Effector CD8-positive, alpha-beta T cell (primary cell): ENCODE measurements at regions not wholly inside any gene's neighbourhood (a gene's known extent, or its start where the extent isn't known, plus 50 kb on each side); places are given as distances from the start of the nearest gene placed in this dataset.

ENCODE experiments used
- DNase-seq: peaks from one replicate; lab custom pipeline; 2025; lab: John Stamatoyannopoulos, UW

DNA sequence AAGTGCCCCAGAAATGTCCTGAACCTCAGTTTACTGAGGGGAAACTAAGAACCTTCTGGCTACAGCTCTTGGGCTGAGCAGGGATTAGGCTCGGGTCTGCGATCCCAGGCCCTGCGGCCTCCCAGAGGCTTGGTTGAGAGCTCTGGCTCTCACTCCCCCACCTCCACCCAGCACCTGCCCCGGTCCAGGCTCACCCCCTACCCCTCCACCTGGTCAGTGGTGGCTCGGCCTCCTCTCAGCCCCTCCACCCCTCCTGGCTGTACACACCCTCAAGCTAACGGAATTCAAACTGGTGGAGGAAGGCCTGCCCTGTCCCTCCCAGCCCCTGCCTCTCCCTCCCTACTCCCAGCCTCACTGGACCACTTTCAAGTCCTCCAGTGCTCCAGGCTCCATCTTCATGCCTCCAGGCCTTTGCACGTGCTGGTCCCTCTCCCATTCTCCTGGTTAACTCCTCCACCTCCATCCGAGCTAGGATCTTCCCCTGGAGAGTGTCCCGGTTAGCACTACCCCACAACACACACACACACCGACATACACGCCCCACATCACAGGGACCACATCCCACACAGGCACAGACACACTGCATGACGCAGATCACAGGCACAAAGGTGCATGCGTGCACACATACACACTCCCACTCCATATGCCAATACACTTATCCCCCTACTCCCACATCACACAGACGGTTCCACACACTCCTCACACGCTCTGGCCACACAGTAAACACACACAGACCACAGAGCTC is 130.9 kb downstream of the C9orf50 start:
- peak; percentile 37 for DNase-seq

DNA sequence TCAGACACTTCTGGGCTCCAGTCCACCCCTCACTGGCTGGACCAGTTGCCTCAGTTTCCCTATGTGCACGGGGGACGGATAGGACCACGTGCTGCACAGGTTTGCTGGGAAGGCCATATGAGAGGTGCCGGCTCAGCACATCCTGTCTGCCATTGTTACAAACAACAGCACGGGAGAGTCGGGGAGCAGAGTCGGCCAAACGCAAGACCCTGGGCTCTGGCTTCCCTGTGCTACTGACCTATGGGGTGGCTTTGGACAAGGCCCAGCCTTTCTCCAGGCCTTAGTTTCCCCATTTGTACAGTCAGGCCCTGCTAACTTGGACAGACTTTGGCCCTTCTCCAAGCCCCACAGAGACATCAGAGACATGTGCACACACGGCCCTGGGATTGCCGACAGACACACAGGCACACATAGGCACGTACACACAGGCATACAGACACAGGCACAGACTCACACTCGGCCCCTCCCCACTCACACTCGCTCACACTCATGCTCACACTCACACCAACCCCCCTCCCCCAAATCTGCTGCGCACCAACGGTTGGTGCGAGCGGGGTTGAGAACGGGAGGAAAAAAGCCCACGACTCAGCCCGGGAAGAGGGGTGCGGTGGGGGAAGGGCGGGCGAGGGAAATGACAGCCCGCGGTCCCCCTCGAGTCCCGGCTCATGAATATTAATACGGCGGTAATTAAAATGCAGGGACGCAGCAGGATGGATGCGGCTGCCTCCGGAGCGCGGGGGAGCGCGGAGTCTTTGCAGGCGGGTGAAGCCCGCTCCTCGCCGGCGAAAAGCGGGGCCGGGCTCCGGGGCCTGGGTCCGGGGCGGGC is 133.0 kb downstream of the C9orf50 start:
- DNase-seq: peak; percentile 24

GRCh38 chr9:129486756-129487657 is 133.9 kb downstream of the C9orf50 start:
- DNase-seq: no peak

DNA sequence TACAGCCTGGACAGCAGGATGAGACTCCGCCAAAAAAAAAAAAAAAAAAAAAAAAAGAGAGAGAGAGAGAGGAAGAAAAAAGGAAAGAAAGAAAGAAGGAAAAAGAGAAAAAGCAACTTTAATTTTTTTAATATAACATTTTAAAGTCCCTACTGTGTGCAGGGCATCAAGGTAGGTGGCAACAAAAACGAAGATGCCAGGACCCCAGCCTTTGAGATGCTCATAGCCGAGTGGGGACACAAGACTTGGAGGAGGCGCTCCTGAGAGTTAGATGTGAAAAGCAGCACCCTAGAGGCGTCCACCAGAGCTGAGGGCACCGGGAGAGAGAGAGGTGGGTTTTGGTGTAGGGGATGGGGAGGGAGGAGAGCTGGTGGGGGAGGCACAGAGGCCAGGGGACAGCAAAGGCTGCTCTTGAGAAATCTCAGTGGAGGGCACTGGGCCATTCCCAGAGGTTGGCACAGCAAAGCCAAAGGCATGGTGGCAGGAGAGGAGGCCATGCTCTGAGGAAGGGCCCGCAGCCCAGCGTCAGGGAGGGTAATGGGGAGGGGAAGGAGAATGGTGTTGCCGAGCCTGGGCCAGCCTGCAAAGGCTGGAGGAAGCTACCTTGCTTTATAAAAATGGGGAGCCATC is 135.6 kb downstream of the C9orf50 start:
- DNase-seq: no peak

DNA sequence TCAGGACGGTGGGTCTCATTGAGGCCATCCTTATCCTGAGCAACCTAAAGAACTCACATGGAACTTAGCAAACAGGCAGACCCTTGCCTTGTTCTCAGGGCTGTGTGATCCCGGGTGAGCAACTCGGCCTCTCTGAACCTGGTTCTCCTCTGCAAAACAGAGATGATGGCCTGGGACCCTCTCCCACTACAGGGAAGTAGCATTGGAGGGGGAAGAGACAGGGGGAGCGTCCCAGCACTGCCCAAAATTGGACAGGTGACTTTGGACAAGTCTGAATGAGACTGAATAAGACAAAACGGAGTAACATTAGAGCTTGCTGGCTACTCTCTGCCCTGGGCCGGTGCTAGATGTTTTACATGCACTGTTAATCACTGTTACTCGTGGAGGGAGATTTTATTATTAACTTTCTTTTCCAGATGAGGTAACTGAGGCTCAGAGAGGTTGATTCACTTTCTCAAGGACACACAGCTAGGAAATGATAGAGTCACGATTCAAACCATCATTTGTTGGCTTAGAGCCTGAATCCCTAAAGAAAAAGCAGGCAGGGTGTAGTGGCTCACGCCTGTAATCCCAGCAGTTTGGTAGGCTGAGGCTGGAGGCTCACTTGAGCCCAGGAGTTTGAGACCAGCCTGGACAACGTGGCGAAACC is 136.4 kb downstream of the C9orf50 start:
- no peak for DNase-seq

GRCh38 chr9:129483415-129484351 is 137.2 kb downstream of the C9orf50 start:
- peak; percentile 14 for DNase-seq

DNA sequence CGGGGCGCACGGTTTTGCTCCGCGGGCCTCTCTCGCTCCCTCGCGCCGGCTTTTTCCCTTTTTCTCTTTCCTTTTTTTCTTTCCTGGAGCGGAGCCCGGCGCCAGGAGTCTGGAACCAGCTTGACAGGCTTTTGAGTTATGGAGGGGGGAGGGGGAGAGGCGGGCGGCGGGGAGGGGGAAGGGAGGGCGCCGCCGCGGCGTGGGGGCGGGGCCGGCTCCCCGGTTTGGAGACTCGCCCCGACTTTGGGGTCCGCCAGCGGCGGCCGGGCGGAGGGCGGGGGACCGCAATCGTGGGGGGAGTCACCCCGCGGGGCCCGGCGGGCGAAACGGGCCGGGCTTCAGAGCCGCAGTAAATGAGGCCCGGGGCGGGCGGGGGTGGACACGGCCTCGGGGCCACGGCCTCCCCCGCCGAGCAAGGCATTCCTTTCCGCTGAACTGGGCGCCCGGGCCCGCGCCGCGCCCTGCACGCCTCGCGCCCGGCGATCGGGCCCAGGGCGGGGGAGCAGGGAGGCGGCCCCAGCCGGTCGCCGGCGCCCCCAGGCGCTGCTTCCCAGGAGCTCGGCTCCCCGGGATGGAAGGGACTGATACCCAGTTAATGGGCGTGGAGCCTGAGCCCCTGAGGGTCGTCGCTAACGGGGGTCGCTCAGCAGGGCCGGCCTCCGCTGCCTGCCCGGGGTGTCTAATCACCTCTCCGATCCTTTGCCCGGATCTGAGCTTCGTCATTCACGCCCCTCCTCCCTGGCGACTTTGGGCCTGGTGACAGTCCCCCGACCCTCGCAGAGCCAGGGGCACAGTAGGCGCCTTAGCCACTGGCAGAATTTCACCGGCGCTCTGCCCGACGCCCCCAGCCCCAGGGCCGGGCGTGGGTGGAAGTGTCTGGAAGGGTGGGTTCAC is 138.1 kb downstream of the C9orf50 start:
- DNase-seq: no peak

DNA sequence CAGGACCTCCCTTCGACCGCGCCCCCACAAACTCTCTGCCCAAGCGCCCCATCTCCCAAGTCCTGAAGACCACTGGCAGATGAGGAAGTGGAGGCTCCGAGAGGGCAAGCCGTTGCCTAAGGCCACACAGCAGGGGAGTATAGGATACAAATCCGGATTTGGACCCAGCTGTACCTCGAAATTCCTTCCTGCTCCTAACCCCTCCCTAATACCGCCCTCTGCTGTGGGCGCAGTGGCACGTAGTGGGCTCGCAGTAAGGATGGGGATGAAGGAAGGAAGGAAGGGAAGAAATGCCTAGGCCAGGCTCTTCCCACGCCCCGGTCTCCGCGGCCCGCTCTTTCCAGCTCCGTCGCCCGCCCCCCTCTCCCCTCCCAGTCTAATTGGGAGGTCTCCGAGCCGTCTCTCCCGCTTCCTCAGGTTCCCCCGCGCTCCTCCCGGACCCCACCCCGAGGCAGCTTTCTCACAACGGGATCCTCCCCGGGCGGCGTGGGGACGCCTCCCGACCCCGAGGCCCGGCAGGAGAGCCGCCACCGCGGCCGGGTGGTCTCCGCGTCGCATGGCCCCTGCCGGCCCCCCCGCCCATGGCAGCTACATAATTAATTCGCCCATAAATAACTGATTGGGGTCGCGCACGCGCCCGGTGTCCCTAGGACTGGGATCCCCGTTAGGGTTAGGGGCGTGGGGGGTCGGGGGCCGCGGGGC is 138.9 kb downstream of the C9orf50 start:
- DNase-seq: no peak

DNA sequence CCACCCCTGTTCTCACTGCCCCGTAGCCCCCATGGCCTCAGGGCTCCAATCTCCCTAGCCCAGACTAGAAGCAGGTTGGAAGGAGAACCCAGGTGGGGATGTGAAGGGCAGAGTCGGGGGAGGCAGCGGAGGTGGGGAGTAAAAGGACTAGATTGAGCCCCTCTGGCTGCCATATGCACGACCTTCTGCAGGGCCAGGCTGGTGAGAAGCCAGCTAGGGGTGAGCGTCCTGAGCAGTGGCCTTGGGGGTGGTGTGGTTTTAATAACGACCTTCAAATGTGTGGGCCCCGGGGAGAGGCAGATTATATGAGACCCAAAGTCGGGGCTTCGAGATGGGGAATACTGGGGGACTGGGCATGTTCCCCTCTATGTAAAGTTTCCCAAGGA is 139.5 kb downstream of the C9orf50 start:
- no peak for DNase-seq

GRCh38 chr9:129480745-129481144 is 140.2 kb downstream of the C9orf50 start:
- no peak for DNase-seq

DNA sequence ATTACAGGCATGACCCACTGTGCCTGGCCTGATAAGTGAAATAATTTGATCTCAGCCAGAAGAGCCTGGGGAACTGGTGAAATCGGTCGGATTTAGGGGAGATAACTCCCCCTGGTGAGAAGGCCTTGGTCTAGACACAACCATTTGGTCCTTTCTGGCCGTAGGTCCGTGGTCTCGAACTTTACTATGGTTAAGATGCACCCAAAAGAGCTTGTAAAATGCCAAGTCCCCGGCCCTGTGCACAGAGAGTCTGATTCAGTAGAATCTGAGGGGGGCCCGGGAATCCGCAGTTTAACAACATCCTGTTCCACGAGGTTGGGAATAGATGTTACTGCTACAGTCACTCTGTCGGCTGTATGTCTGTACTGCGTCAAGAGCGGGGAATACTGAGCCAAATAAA is 140.7 kb downstream of the C9orf50 start:
- DNase-seq: no peak

GRCh38 chr9:129479631-129480011 is 141.3 kb downstream of the C9orf50 start:
- no peak for DNase-seq

GRCh38 chr9:129478961-129479630 is 141.8 kb downstream of the C9orf50 start:
- DNase-seq: no peak

DNA sequence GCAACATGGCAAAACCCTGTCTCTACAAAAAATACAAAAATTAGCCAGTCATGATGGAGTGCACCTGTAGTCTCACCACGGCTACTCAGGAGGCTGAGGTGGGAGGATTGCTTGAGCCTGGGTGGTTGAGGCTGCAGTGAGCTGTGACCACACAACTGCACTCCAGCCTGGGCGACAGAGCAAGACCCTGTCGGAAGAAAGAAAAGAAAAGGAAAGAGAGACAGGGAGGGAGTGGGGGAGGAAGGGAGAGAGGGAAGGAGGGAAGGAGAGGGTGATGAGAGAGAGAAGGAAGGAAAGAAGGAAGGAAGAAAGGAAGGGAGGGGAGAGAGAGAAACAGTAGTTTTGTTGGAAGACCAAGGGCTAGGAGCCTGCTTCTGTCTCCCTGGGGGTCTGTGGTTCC is 142.4 kb downstream of the C9orf50 start:
- no peak for DNase-seq

GRCh38 chr9:129476821-129477611 is 143.9 kb downstream of the C9orf50 start:
- no peak for DNase-seq

DNA sequence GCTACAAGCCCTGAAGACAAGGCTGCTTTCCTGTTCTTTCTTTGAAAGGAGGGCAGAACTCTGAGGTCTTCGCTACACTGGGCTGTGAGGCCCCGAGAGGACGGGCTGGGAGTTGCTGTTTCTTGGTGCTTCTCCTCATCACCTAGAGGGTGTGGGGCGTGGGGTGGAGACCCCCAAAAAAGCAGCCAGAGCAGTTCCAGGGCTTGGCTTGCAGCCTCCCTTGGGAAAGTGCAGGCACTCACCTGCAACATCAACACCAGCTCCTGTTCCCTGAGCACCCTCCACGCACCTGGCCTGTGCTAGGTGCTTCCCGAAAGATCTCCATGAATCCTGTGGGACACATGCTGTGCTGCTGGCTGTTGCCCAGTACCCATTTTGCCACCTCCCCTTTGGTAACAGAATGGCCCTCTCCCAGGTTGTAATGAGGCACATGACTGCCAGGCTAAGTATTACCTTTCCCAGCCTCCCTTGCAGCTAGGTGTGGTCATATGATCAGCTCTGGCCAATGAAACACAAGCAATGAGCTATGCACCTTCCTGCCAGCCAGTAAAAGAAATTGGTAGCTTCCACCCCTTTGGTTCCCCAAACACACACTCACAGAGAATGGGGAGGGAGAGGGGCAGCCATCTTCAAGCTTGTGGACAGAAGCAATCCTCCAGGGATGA is 146.0 kb downstream of the C9orf50 start:
- DNase-seq: no peak
